AG04449 (cell line): ENCODE measurements at regions not wholly inside any gene's neighbourhood (a gene's known extent, or its start where the extent isn't known, plus 50 kb on each side); places are given as distances from the start of the nearest gene placed in this dataset.

Experiments
- CTCF ChIA-PET: fragments of 350-600 bp; formaldehyde crosslinking; extraction: SDS; loops from one replicate; lab custom pipeline; 2021; ENCODE audit warnings: antibody characterized with exemption; lab: Yijun Ruan, JAX
- POLR2A ChIA-PET: fragments of 400-600, 350-600 bp; formaldehyde crosslinking; extraction: SDS; loops from one replicate; lab custom pipeline; 2020; ENCODE audit warnings: antibody characterized with exemption, inconsistent platforms; lab: Yijun Ruan, JAX
- DNase-seq: peaks from one replicate; pipeline ENCODE4 v3.0.0-alpha.2; 2010; ENCODE audit warnings: low read depth, low spot score
- H3K4me3 ChIP-seq: 2 replicates; pipeline ENCODE4 v1.5.1; 2011; ENCODE audit warnings: low read depth, mild to moderate bottlenecking, control low read depth, low read length
- TF ChIP-seq, protein P1 (sequence below): IDR thresholded peaks from one replicate; pipeline ENCODE4 v1.5.1; 2011; ENCODE audit warnings: mild to moderate bottlenecking, moderate library complexity, low read length, control low read depth, inconsistent platforms; ENCODE audit not compliant: insufficient read depth; ENCODE audit errors: missing control alignments

DNA sequence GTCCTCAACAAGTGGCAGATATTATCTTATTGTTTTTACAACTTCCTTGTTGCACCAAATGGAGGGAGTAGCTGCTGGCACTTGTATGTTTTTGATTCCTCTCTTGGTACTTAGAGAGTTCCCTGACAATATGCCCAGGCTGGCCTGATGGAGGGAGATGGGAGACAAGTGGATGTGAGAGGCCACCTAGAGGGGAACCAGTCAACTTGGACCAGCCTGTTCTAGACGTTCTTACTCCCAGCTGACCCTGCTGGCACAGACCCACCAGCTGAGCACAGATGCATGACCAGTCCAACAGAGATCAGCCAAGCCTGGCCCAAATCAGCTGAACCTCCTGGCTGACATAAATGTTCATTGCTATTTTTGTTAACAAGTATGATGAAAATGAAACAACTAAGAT lies 60.9 kb upstream of the GDNF start:
- TF ChIP-seq, protein P1, sequence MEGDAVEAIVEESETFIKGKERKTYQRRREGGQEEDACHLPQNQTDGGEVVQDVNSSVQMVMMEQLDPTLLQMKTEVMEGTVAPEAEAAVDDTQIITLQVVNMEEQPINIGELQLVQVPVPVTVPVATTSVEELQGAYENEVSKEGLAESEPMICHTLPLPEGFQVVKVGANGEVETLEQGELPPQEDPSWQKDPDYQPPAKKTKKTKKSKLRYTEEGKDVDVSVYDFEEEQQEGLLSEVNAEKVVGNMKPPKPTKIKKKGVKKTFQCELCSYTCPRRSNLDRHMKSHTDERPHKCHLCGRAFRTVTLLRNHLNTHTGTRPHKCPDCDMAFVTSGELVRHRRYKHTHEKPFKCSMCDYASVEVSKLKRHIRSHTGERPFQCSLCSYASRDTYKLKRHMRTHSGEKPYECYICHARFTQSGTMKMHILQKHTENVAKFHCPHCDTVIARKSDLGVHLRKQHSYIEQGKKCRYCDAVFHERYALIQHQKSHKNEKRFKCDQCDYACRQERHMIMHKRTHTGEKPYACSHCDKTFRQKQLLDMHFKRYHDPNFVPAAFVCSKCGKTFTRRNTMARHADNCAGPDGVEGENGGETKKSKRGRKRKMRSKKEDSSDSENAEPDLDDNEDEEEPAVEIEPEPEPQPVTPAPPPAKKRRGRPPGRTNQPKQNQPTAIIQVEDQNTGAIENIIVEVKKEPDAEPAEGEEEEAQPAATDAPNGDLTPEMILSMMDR, result peak; percentile 39
- POLR2A ChIA-PET, result no interaction called here
- no peak for DNase-seq
- CTCF ChIA-PET, result interaction anchor here (1.2 kb wide), 1 partner anchor 292 kb away, joined by 3 read pairs; no protein-coding TSS in a partner anchor
- H3K4me3 ChIP-seq, result no peak overlapping the region

DNA sequence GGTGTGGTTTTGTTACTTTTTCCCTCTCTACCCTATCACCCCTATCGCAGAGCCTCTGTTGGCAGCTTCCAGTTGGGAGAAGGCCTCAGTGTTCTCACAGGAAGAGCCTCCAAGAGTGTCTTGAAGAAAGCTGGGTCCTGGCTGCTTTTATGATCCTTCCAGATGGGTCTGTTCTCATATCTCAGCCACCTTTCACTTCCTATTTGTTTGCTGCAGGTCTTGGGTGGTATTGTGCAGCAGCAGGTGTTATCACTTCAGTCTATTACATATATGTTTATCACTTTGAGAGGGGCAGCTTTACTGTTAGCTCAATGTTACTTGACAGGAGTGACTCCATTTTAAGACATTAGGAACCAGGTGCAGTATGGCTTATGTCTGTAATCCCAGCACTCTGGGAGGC lies 59.2 kb upstream of the GDNF start:
- DNase-seq, result no peak
- CTCF ChIA-PET, result interaction anchor here (0.7 to 1.1 kb wide), 2 partner anchors 13 to 24 kb away, joined by 3 read pairs; no protein-coding TSS in a partner anchor
- TF ChIP-seq, protein P1, result no peak
- POLR2A ChIA-PET, result no interaction called here
- no peak overlapping the region for H3K4me3 ChIP-seq

DNA sequence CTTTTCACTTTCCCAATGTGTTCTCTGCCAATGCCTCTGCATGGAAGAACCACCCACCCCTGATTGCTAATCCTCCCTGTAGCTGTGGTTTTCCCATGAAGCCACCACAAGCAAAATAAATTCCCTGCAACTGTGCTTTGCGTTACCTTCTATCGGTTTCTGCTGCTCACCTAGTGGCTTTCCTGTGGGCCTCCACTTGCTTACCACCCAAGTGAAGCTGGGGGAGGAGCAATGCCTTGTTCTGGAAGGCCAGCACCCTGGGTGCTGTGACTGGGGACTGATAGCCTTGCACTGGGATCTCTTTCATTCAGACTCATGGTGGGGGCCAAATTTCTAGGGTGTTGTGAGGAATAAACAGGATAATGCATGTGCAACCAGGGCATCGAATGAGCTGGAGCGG lies 56.3 kb upstream of the GDNF start:
- H3K4me3 ChIP-seq, result no peak overlapping the region
- ChIA-PET CTCF (interaction anchor here (1.6 kb wide), 1 partner anchor 296 kb away, joined by 4 read pairs; no protein-coding TSS in a partner anchor), POLR2A (no interaction called here)
- no peak for DNase-seq
- TF ChIP-seq, protein P1, result no peak

DNA sequence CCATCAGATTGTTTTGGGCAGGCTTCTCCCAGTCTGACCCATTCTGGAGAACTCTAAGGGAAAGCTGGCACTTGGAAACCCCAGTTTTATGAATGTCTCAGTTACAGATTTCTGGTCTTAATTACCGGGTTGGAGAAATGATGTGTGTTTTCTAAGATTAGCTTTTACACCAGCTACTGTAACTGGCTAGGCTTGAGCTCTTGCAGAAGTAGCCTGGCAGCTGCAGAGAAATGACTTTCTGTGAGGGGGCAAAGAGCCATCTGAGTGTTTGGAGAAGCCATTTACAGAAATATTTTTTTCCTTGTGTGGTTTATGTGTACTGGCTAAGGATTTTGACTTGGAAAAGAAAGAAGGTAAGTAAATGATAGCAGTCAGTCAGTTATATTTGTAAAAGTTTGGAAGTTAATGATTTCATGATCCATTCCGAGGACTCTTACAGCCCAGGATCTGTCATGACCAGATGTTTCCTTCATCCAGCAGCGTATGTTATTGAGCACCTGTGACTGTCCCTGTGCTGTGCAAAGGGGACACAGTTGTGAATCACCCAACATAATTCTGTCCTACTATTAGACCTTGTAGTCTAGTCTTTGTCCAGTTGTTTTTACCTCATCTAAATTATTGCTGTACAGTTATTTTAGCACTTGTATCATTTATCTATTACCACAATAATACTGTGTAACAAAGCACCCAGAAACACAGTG lies 53.7 kb upstream of the GDNF start:
- TF ChIP-seq, protein P1, result no peak

DNA sequence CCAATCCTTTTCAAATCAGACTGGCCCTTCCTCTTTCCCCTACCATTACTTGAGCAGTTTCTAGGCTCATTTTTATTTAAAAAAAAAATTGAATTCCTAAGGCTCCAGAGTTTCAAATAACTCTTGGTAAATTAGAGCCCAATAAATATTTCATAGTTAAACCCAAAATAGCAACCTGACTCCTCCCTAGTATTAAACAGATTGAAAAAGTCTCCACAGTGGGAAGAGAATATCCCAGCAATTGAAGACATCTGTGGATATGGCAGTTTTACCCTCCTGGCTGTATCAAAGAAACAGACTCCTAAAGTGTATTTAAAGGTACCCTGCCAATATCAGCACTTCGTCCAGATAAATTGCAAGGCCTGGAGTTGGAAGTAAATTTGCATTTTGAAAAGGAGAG lies 52.7 kb upstream of the GDNF start:
- ChIA-PET CTCF (interaction anchor here (0.7 kb wide), 1 partner anchor 479 kb away, joined by 3 read pairs; no protein-coding TSS in a partner anchor), POLR2A (interaction anchor here (1.1 kb wide), 1 partner anchor 54 kb away, joined by 3 read pairs; no protein-coding TSS in a partner anchor)
- no peak overlapping the region for H3K4me3 ChIP-seq
- no peak for DNase-seq
- TF ChIP-seq, protein P1, result no peak

More for the DNA sequence above, 53.7 kb upstream of the GDNF start:
- ChIA-PET CTCF (no interaction called here), POLR2A (no interaction called here)
- no peak overlapping the region for H3K4me3 ChIP-seq
- DNase-seq, result no peak

DNA sequence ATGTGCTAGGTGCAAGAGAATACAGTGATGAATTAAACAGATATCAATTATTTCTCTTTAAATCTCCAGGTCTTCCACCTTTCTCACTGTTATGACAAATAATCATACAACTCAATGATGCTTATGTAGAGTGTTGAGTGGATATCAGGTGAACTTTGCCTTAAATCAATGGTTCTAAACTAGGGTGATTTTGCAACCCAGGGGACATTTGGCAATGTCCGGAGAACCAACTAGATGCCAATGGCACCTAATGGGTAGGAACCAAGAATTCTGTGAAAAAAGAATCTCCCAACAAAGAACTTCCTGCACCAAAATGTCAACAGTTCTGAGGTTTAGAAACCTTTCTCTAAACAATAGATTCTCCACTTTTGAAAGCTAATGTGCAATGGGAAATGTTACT lies 52.0 kb upstream of the GDNF start:
- POLR2A ChIA-PET, result interaction anchor here (1.1 kb wide), 1 partner anchor 53 kb away, joined by 3 read pairs; no protein-coding TSS in a partner anchor
- no peak for DNase-seq
- H3K4me3 ChIP-seq, result no peak overlapping the region
- CTCF ChIA-PET, result no interaction called here
- TF ChIP-seq, protein P1, result no peak
